CD14-positive monocyte (primary cell): ENCODE measurements at regions not wholly inside any gene's neighbourhood (a gene's known extent, or its start where the extent isn't known, plus 50 kb on each side); places are given as distances from the start of the nearest gene placed in this dataset.

ENCODE experiments used
- DNase-seq, 3 donors: peaks; one replicate each; pipeline ENCODE4 v3.0.0-alpha.2; 2011 to 2022
- H2AFZ ChIP-seq: 2 replicates; pipeline ENCODE4 v1.6.0; 2012; ENCODE audit warnings: mild to moderate bottlenecking, low read depth, low read length, inconsistent platforms; ENCODE audit not compliant: insufficient read depth, poor library complexity, severe bottlenecking
- H3K27ac ChIP-seq, 2 donors: 1 replicate in 1 of 2; 2 replicates in 1 of 2; pipeline ENCODE4 v1.5.1; 2012 to 2013; ENCODE audit warnings: low read length in 2 of 2, control low read depth in 1 of 2, inconsistent platforms in 1 of 2, low read depth in 1 of 2, mild to moderate bottlenecking in 1 of 2
- H3K27me3 ChIP-seq, 2 donors: one replicate each; pipeline versions ENCODE4 v1.6.0 to v1.6.1; 2011 to 2013; ENCODE audit warnings: low read length in 2 of 2; ENCODE audit not compliant: control insufficient read depth in 2 of 2, insufficient read depth in 2 of 2
- H3K36me3 ChIP-seq, 2 donors: replicated peaks in 1 of 2; 1 replicate in 1 of 2; 2 replicates in 1 of 2; pipeline versions ENCODE4 v1.5.1 to v1.6.1; 2012 to 2013; ENCODE audit warnings: low read length in 2 of 2, control low read depth in 1 of 2, inconsistent platforms in 1 of 2, mild to moderate bottlenecking in 1 of 2; ENCODE audit not compliant: insufficient read depth in 2 of 2, control insufficient read depth in 1 of 2
- H3K4me1 ChIP-seq, 2 donors: 1 replicate in 1 of 2; 2 replicates in 1 of 2; pipeline versions ENCODE4 v1.5.1 to v1.6.1; 2012 to 2013; ENCODE audit warnings: low read length in 2 of 2, control low read depth in 1 of 2, inconsistent platforms in 1 of 2, mild to moderate bottlenecking in 1 of 2, moderate library complexity in 1 of 2; ENCODE audit not compliant: insufficient read depth in 2 of 2, control insufficient read depth in 1 of 2
- H3K4me2 ChIP-seq: replicated peaks from 2 replicates; pipeline ENCODE3; 2012; ENCODE audit warnings: low read length, moderate library complexity, mild to moderate bottlenecking; ENCODE audit not compliant: poor library complexity, severe bottlenecking; ENCODE audit errors: extremely low read depth
- H3K4me3 ChIP-seq, 3 experiments: fragments of 200-600 bp in 1 of 3; sonication (generic) in 1 of 3; replicated peaks in 1 of 3; 1 replicate in 2 of 3; 2 replicates in 1 of 3; pipeline ENCODE4 v1.5.1; 2011 to 2013; ENCODE audit warnings: low read length in 3 of 3, mild to moderate bottlenecking in 3 of 3, control low read depth in 2 of 3, low read depth in 2 of 3, inconsistent platforms in 1 of 3, moderate library complexity in 1 of 3
- H3K79me2 ChIP-seq: 2 replicates; pipeline ENCODE4 v1.6.0; 2012; ENCODE audit warnings: mild to moderate bottlenecking, control low read depth, inconsistent platforms, low read length, moderate library complexity; ENCODE audit not compliant: insufficient read depth
- H3K9ac ChIP-seq: 2 replicates; pipeline ENCODE4 v1.6.0; 2017; ENCODE audit warnings: low read length, mild to moderate bottlenecking; ENCODE audit not compliant: insufficient read depth, poor library complexity, severe bottlenecking
- H3K9me3 ChIP-seq, 2 donors: replicated peaks in 1 of 2; 1 replicate in 1 of 2; 2 replicates in 1 of 2; pipeline versions ENCODE4 v1.5.1 to v1.6.1; 2012 to 2013; ENCODE audit warnings: low read length in 2 of 2, control low read depth in 1 of 2; ENCODE audit not compliant: control insufficient read depth in 1 of 2, insufficient read depth in 1 of 2
- H4K20me1 ChIP-seq: 2 replicates; pipeline ENCODE4 v1.6.0; 2012; ENCODE audit warnings: mild to moderate bottlenecking, low read length, control low read depth, moderate library complexity; ENCODE audit not compliant: insufficient read depth
- H3K27ac Mint-ChIP-seq, 7 donors: one replicate each; pipeline ENCODE4 v1.8.0; 2020; ENCODE audit warnings: mild to moderate bottlenecking in 7 of 7, mixed read lengths in 7 of 7, moderate library complexity in 6 of 7, inconsistent platforms in 2 of 7
- H3K27me3 Mint-ChIP-seq, 3 donors: one replicate each; pipeline ENCODE4 v1.8.0; 2021 to 2022; ENCODE audit warnings: low read depth in 3 of 3, mild to moderate bottlenecking in 3 of 3, mixed read lengths in 3 of 3, moderate library complexity in 3 of 3, inconsistent platforms in 1 of 3
- H3K36me3 Mint-ChIP-seq, 2 donors: one replicate each; pipeline ENCODE4 v1.8.0; 2020; ENCODE audit warnings: mixed read lengths in 2 of 2, inconsistent platforms in 1 of 2, mild to moderate bottlenecking in 1 of 2
- H3K4me1 Mint-ChIP-seq: one replicate; pipeline ENCODE4 v1.8.0; 2020; ENCODE audit warnings: mild to moderate bottlenecking, mixed read lengths
- H3K4me3 Mint-ChIP-seq, 2 donors: one replicate each; pipeline ENCODE4 v1.8.0; 2020; ENCODE audit warnings: mild to moderate bottlenecking in 2 of 2, mixed read lengths in 2 of 2, moderate library complexity in 1 of 2
- H3K9me3 Mint-ChIP-seq, 7 donors: one replicate each; pipeline ENCODE4 v1.8.0; 2020 to 2022; ENCODE audit warnings: mixed read lengths in 7 of 7, mild to moderate bottlenecking in 6 of 7, moderate library complexity in 6 of 7, inconsistent platforms in 2 of 7
- WGBS: methylation state at CpG from one replicate; pipeline ENCODE4 v1.1.5; 2013; ENCODE audit warnings: missing lambda C conversion rate; ENCODE audit not compliant: insufficient coverage; 5-methylcytosine and 5-hydroxymethylcytosine counted together
- intact Hi-C, 2 donors: fragments of 100-400 bp; cut with micrococcal nuclease; formaldehyde crosslinking; loops; one replicate each; pipeline versions ENCODE4 v1.15.0 to v1.15.1; 2023
- TF ChIP-seq, protein P1 (sequence below): fragments of 200-600 bp; IDR thresholded peaks from one replicate; pipeline ENCODE4 v1.8.0; 2022; ENCODE audit warnings: antibody characterized with exemption, mild to moderate bottlenecking

DNA sequence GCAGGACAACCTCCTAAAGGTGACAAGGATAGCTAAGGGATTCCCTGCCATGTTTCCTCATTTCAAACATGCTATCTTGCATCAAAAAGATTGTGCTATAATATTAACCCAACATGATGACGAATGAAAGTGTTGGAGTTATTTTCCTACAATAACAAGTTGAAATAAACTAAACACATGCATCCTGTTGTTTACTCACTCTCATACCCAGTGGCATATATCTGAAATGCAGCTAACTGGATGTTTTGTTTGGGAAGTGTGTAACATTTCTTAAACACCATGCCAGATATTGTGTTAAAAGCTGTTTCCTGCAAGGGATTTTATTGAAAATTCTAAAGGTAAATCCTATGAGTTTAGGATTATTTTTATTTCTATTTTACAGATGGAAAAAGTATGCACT lies 139.6 kb downstream of the TFPI2 start:
- Mint-ChIP-seq H3K4me3 (no peak overlapping the region), H3K4me1 (no peaks in the 10 kb centered on the region), H3K27me3 (peaks cover 0 to 1% (median 0%) of the 10 kb centered on the region in 3 donors), H3K9me3 (no peaks in the 10 kb centered on the region), H3K36me3 (no peaks in the 10 kb centered on the region), H3K27ac (no peak overlapping the region)
- Histone ChIP-seq H4K20me1 (no peaks in the 10 kb centered on the region), H3K4me1 (no peaks in the 10 kb centered on the region), H3K79me2 (no peaks in the 10 kb centered on the region), H3K27me3 (no peaks in the 10 kb centered on the region), H3K36me3 (no peaks in the 10 kb centered on the region), H3K9me3 (no peaks in the 10 kb centered on the region), H3K4me3 (no peak overlapping the region), H3K9ac (no peak overlapping the region), H3K27ac (no peak overlapping the region), H2AFZ (no peak overlapping the region), H3K4me2 (no peak overlapping the region)
- intact Hi-C loops = no loop called here
- TF ChIP-seq, protein P1, sequence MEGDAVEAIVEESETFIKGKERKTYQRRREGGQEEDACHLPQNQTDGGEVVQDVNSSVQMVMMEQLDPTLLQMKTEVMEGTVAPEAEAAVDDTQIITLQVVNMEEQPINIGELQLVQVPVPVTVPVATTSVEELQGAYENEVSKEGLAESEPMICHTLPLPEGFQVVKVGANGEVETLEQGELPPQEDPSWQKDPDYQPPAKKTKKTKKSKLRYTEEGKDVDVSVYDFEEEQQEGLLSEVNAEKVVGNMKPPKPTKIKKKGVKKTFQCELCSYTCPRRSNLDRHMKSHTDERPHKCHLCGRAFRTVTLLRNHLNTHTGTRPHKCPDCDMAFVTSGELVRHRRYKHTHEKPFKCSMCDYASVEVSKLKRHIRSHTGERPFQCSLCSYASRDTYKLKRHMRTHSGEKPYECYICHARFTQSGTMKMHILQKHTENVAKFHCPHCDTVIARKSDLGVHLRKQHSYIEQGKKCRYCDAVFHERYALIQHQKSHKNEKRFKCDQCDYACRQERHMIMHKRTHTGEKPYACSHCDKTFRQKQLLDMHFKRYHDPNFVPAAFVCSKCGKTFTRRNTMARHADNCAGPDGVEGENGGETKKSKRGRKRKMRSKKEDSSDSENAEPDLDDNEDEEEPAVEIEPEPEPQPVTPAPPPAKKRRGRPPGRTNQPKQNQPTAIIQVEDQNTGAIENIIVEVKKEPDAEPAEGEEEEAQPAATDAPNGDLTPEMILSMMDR = no peak
- no peak for DNase-seq
- WGBS = no CpG with 5 or more reads among the region's 1 CpG

DNA sequence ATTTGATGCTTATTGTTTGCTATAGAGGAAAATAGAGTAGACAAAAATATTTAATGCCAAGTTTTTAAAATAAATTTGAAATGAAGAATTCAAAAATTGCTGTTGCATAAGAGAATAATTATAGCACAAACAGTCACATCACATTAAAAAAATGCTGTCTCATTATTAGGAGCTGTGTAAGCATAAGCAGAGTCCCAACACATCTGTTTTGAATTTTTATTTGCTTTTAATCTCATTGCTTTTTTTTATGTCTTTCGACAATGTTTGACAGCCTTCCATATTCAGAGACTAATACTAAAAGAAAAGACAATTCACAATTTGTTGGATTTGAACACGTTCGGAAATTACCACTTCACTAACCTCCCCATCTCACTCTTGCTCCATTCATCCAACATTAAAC lies 143.5 kb downstream of the TFPI2 start:
- Mint-ChIP-seq H3K36me3 (no peaks in the 10 kb centered on the region), H3K27me3 (peaks cover 0 to 1% (median 0%) of the 10 kb centered on the region in 3 donors), H3K27ac (no peak overlapping the region), H3K4me1 (peaks cover 5% of the 10 kb centered on the region), H3K9me3 (peaks cover 0 to 4% (median 0%) of the 10 kb centered on the region in 7 donors), H3K4me3 (no peak overlapping the region)
- Histone ChIP-seq H3K36me3 (no peaks in the 10 kb centered on the region), H3K27me3 (no peaks in the 10 kb centered on the region), H3K4me3 (no peak overlapping the region), H3K9ac (no peak overlapping the region), H3K9me3 (no peaks in the 10 kb centered on the region), H3K4me2 (no peak overlapping the region), H3K79me2 (no peaks in the 10 kb centered on the region), H4K20me1 (no peaks in the 10 kb centered on the region), H2AFZ (no peak overlapping the region), H3K27ac (no peak overlapping the region), H3K4me1 (no peaks in the 10 kb centered on the region)
- 58% methylated on average over 3 of the region's 3 CpGs for WGBS
- TF ChIP-seq, protein P1 = no peak
- intact Hi-C loops = no loop called here
- DNase-seq = no peak
